ENCODE measurements at regions not wholly inside any gene's neighbourhood (a gene's known extent, or its start where the extent isn't known, plus 50 kb on each side); places are given as distances from the start of the nearest gene placed in this dataset.

- no peak for TF ChIP-seq CTCF (IDR thresholded peaks at IDR 0.05)
- ATAC-seq (ENCODE audit: low FRiP score) (no peak), DNase-seq (ENCODE audit: low spot score) (no peak)
These were observed 57.4 kb downstream of the IGLL1 start for GRCh38 chr22:23522623-23523251.

GRCh38 chr22:23521441-23522113, 58.5 kb downstream of the IGLL1 start:
- peak; percentile 73 for DNase-seq (ENCODE audit: low spot score)
- TF ChIP-seq CTCF (IDR thresholded peaks at IDR 0.05) = no peak
- ATAC-seq (ENCODE audit: low FRiP score) = peak; percentile 88

- ATAC-seq (ENCODE audit: low FRiP score) = no peak
- TF ChIP-seq CTCF (IDR thresholded peaks at IDR 0.05) = no peak
- no peak for DNase-seq (ENCODE audit: low spot score)
These were observed 59.1 kb downstream of the IGLL1 start for GRCh38 chr22:23520863-23521440.

GRCh38 chr22:23519442-23520157, 60.5 kb downstream of the IGLL1 start:
- ATAC-seq (ENCODE audit: low FRiP score) (no peak), DNase-seq (ENCODE audit: low spot score) (no peak)

DNA sequence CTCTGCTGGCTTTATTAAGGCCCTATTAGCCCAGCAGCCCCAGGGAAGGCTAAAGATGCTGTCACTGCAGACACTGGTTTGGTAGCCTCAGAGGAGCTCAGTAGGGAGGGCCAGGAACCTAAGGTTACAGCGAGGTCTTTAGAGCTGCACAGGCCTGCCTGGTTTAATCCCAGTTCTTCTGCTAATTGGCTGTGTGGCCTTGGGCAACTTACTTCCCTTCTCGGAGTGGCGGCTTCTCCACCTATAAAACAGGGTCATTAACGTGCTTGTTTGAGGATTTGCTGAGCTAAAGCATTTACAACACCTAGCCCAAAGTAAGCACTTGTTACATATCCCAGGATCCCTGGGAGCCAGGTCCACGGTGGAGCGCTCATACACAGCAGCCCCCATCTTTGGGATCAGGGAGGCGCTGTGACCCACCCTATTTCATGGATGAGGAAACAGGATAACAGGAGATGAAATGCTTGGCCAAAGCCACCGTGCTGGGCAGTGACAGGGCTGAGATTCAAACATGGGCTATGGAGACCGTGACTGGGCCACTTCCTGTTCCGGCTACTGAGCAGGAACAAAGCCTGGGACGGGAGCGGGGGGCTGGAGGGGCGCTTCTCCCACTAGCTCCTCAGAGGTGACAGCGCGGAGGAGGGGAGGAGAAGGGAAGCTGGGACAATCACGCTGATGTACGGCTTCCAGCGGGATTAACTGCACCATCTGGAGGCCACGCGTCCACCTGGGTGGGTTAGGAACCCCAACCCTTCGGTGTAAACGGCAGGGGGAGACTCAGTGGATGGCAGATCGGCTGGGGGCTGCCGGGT, 61.5 kb downstream of the IGLL1 start:
- no peak for DNase-seq (ENCODE audit: low spot score)
- no peak for ATAC-seq (ENCODE audit: low FRiP score)
- TF ChIP-seq CTCF (IDR thresholded peaks at IDR 0.05) = no peak

More at GRCh38 chr22:23519442-23520157, 60.5 kb downstream of the IGLL1 start:
- TF ChIP-seq CTCF (IDR thresholded peaks at IDR 0.05) = no peak

DNA sequence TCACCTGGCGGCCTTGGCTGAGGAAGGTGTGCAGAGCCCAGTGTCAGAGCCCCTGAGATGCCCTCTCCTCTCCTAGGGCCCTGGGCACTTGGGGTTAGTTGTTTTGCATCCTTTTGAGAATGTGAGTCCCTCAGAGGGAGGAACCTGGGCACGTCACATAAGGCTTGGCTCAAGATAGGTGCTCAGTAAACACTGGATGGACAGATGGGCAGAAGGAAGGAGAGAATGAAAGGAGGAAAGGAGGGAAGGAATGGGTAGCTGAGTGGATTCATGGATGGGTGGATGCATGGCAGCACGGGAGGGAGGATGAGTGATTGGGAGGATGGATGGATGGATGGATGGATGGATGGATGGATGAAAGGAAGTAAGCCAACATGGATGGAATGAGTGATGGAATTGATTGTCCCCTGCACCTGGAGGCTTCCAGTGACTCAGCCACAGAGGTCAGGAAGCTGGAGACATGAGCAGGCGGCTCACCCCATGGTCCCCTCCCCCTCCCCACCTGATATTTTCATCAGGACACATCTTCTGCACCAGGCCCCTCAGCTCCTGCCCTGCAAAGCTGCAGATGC, 62.2 kb downstream of the IGLL1 start:
- no peak for TF ChIP-seq CTCF (IDR thresholded peaks at IDR 0.05)
- DNase-seq (ENCODE audit: low spot score) (no peak), ATAC-seq (ENCODE audit: low FRiP score) (no peak)
